Endothelial cell of umbilical vein (primary cell): ENCODE measurements at regions not wholly inside any gene's neighbourhood (a gene's known extent, or its start where the extent isn't known, plus 50 kb on each side); places are given as distances from the start of the nearest gene placed in this dataset.

ENCODE experiments used
- BruUV-seq: library from RNA; stranded (reverse); fragments of 400-500 nt; replicated peaks from 2 replicates; lab custom pipeline; 2021; lab: Mats Ljungman, UMichigan
- CTCF ChIA-PET: fragments of 300-600, 350-600 bp; sonication (Branson Sonifier 250); formaldehyde crosslinking; loops from one replicate; lab custom pipeline; 2021; ENCODE audit warnings: antibody characterized with exemption, inconsistent platforms; lab: Charles Lee
- POLR2A ChIA-PET: fragments of 300-600, 350-600 bp; sonication (Branson Sonifier 250); formaldehyde crosslinking; loops from one replicate; lab custom pipeline; 2021; ENCODE audit warnings: antibody characterized with exemption, inconsistent platforms; lab: Charles Lee
- DNase-seq: peaks from one replicate; pipeline ENCODE4 v3.0.0-alpha.2; 2011; ENCODE audit warnings: low read depth, low spot score
- FAIRE-seq: peaks from 2 replicates; lab custom pipeline; 2011; peaks lifted over from hg19 to GRCh38; lab: Jason Lieb, UNC
- H2AFZ ChIP-seq: 2 replicates; pipeline ENCODE4 v1.6.0; 2012; ENCODE audit warnings: low read depth, low read length, control low read depth, inconsistent platforms
- H3K27ac ChIP-seq: 2 replicates; pipeline ENCODE4 v1.5.1; 2011; ENCODE audit warnings: low read depth, mild to moderate bottlenecking, control low read depth, low read length, moderate library complexity; ENCODE audit not compliant: insufficient read depth
- H3K27me3 ChIP-seq, 2 experiments: 2 replicates each; pipeline versions ENCODE4 v1.6.0 to v1.6.1; 2011; ENCODE audit warnings: low read length in 2 of 2, mixed read lengths in 1 of 2; ENCODE audit not compliant: control insufficient read depth in 2 of 2, insufficient read depth in 2 of 2
- H3K36me3 ChIP-seq, 2 experiments: 2 replicates in 1 of 2; 3 replicates in 1 of 2; pipeline ENCODE4 v1.5.1; 2011; ENCODE audit warnings: low read length in 2 of 2, mild to moderate bottlenecking in 1 of 2, moderate library complexity in 1 of 2; ENCODE audit not compliant: control insufficient read depth in 2 of 2, insufficient read depth in 2 of 2; ENCODE audit errors: extremely low read depth in 1 of 2
- H3K4me1 ChIP-seq: 3 replicates; pipeline ENCODE4 v1.5.1; 2011; ENCODE audit warnings: mild to moderate bottlenecking, low read length; ENCODE audit not compliant: control insufficient read depth, insufficient read depth; ENCODE audit errors: extremely low read depth
- H3K4me2 ChIP-seq: 2 replicates; pipeline ENCODE4 v1.6.1; 2011; ENCODE audit warnings: low read length, control low read depth, mixed read lengths; ENCODE audit not compliant: insufficient read depth
- H3K4me3 ChIP-seq, 3 experiments: fragments of 200-600 bp in 1 of 3; sonication (generic), shearing (Covaris generic) in 1 of 3; replicated peaks in 1 of 3; 2 replicates each; pipeline ENCODE4 v1.5.1; 2011 to 2016; ENCODE audit warnings: control low read depth in 3 of 3, low read length in 3 of 3, mild to moderate bottlenecking in 2 of 3, inconsistent platforms in 1 of 3, low read depth in 1 of 3, moderate library complexity in 1 of 3; ENCODE audit not compliant: insufficient read depth in 1 of 3
- H3K79me2 ChIP-seq: 2 replicates; pipeline ENCODE4 v1.6.0; 2012; ENCODE audit warnings: low read length, inconsistent platforms; ENCODE audit not compliant: control insufficient read depth, insufficient read depth
- H3K9ac ChIP-seq: replicated peaks from 2 replicates; pipeline ENCODE3; 2011; ENCODE audit warnings: low read length, control low read depth; ENCODE audit not compliant: insufficient read depth; ENCODE audit errors: extremely low read depth
- H3K9me1 ChIP-seq: replicated peaks from 3 replicates; pipeline ENCODE4 v1.6.0; 2011; ENCODE audit warnings: mild to moderate bottlenecking, low read length; ENCODE audit not compliant: control insufficient read depth, insufficient read depth; ENCODE audit errors: extremely low read depth
- H3K9me3 ChIP-seq: replicated peaks from 2 replicates; pipeline ENCODE4 v1.5.1; 2012; ENCODE audit warnings: low read length, inconsistent platforms; ENCODE audit not compliant: control insufficient read depth, insufficient read depth
- H4K20me1 ChIP-seq: replicated peaks from 2 replicates; pipeline ENCODE3; 2011; ENCODE audit warnings: mild to moderate bottlenecking, low read length; ENCODE audit not compliant: control insufficient read depth, insufficient read depth; ENCODE audit errors: extremely low read depth
- CTCF ChIP-seq, 2 donors: IDR thresholded peaks; 1 replicate in 1 of 2; 2 replicates in 1 of 2; pipeline ENCODE4 v1.5.1; 2011; ENCODE audit warnings: low read length in 2 of 2, mild to moderate bottlenecking in 2 of 2, moderate library complexity in 2 of 2, control low read depth in 1 of 2, inconsistent platforms in 1 of 2, low read depth in 1 of 2; ENCODE audit not compliant: insufficient read depth in 1 of 2; ENCODE audit errors: extremely low read depth in 1 of 2
- EZH2 ChIP-seq: IDR thresholded peaks from 2 replicates; pipeline ENCODE4 v1.6.1; 2012; ENCODE audit warnings: borderline replicate concordance, low read depth, mild to moderate bottlenecking, moderate library complexity, low read length, inconsistent platforms; ENCODE audit not compliant: severe bottlenecking
- FOS ChIP-seq: IDR thresholded peaks from 2 replicates; pipeline ENCODE4 v1.6.1; 2011; ENCODE audit warnings: mild to moderate bottlenecking, low read length, moderate library complexity, borderline replicate concordance; ENCODE audit not compliant: insufficient read depth
- GATA2 ChIP-seq: IDR thresholded peaks from 2 replicates; pipeline ENCODE4 v1.7.0; 2011; ENCODE audit warnings: low read depth, mild to moderate bottlenecking, moderate library complexity, mixed read lengths, low read length; ENCODE audit not compliant: insufficient read length, insufficient read depth
- JUN ChIP-seq: IDR thresholded peaks from 2 replicates; pipeline ENCODE4 v1.6.1; 2011; ENCODE audit warnings: borderline replicate concordance, low read depth; ENCODE audit not compliant: insufficient read length, insufficient read depth
- MYC ChIP-seq: IDR thresholded peaks from one replicate; pipeline ENCODE4 v1.6.1; 2011; ENCODE audit warnings: mild to moderate bottlenecking, low read depth, low read length
- POLR2A ChIP-seq: IDR thresholded peaks from 2 replicates; pipeline ENCODE4 v1.6.1; 2012; ENCODE audit warnings: low read depth, mild to moderate bottlenecking, control low read depth, low read length
- POLR2AphosphoS5 ChIP-seq: IDR thresholded peaks from 2 replicates; pipeline ENCODE4 v1.6.1; 2012; ENCODE audit warnings: low read depth, mild to moderate bottlenecking, control low read depth, low read length, moderate library complexity; ENCODE audit not compliant: insufficient read depth
- dilution Hi-C: fragments of 300-500 bp; cut with MboI; formaldehyde crosslinking; loops from one replicate; pipeline ENCODE4 v1.15.0; 2019; ENCODE audit warnings: low sequenced_read_pairs; ENCODE audit not compliant: extremely low pct_ligation_motif_present
- intact Hi-C: fragments of 100-400 bp; cut with micrococcal nuclease; formaldehyde crosslinking; loops from one replicate; pipeline ENCODE4 v1.10.0; 2022
- TF ChIP-seq, protein P1 (sequence below): IDR thresholded peaks from 2 replicates; pipeline ENCODE4 v1.6.1; 2011; ENCODE audit not compliant: insufficient read depth, insufficient read length

DNA sequence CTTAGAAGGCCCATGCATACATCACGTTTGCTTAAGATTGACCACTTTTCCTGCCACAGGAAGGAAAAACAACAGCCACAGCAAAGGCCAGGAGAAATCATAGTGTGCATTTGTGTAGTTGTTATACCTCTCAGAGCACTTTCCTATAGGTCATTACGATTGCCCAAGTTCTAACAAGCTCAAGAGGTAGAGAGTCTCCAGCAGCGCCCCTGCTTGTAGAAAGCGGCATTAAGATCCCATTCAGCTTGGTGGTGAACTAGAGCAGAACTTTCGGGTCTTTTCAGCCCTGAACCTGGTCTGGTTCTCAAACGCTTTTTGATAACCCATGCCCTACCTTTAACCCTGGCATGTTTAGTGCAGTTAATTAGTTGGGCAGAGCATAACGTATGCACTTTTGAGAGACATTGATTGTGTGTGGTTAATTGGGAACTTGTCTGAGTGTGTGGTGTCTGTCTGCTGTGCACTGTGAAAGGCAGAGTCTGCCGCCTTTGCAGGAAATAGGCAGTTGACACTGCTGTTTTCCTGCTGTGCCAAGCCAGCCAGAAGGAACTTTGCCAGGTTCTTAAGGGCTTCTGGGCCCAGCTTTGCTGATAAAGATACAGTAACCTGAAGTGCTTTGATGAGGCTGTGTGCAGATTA lies 109.9 kb upstream of the CLMP start:
- Histone ChIP-seq H3K4me2 (no peak overlapping the region), H3K79me2 (no peaks in the 10 kb centered on the region), H3K27ac (no peak overlapping the region), H3K36me3 (no peaks in the 10 kb centered on the region), H3K9me1 (no peaks in the 10 kb centered on the region), H3K4me3 (no peak overlapping the region), H3K27me3 (peaks cover 7 to 10% of the 10 kb centered on the region in 2 experiments), H3K9me3 (no peaks in the 10 kb centered on the region), H3K9ac (no peak overlapping the region), H4K20me1 (no peaks in the 10 kb centered on the region), H2AFZ (no peak overlapping the region), H3K4me1 (peaks cover 17% of the 10 kb centered on the region)
- dilution Hi-C loops (loop anchor here (25.0 kb wide), 1 partner anchor 182 kb away; no protein-coding TSS in a partner anchor), intact Hi-C loops (loop anchor here (5.0 kb wide), 1 partner anchor 252 kb away; no protein-coding TSS in a partner anchor)
- CTCF ChIA-PET: interaction anchor here (0.6 to 2.4 kb wide), 3 partner anchors 13 to 220 kb away, joined by 4 to 9 read pairs (median 5); no protein-coding TSS in a partner anchor
- POLR2A ChIA-PET: no interaction called here
- DNase-seq (no peak), FAIRE-seq (no peak)
- TF ChIP-seq JUN (no peak), MYC (no peak), EZH2 (no peak), POLR2AphosphoS5 (no peak)
- TF ChIP-seq, protein P1, sequence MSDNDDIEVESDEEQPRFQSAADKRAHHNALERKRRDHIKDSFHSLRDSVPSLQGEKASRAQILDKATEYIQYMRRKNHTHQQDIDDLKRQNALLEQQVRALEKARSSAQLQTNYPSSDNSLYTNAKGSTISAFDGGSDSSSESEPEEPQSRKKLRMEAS: no peak
- no TSS peak for BruUV-seq

DNA sequence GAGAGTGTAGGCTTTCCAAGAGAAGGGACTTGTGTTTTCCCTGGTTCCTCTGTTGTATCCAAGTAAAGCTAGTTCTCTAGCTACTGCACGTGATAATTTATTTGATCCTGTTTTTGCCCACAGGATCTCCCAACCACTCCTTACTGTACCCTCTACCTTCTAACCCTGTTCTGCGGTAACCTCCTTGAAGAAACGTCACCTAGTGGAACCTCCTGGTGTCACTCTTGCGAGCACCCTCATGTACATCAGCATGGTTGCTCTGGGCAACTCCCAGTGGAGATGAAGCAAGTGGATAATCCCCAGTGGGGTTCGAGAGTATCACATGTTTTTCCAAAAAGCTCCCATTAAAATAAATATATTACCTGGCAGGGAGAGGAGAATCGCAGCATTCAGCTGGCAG lies 108.9 kb upstream of the CLMP start:
- no peak for FAIRE-seq
- dilution Hi-C loops (loop anchor here (25.0 kb wide), 1 partner anchor 183 kb away; no protein-coding TSS in a partner anchor), intact Hi-C loops (loop anchor here (5.0 kb wide), 1 partner anchor 253 kb away; no protein-coding TSS in a partner anchor)
- H3K4me2 ChIP-seq: no peak overlapping the region
- H3K9me3 ChIP-seq: no peaks in the 10 kb centered on the region
- no peak for TF ChIP-seq POLR2AphosphoS5
- TF ChIP-seq, protein P1: no peak
- TF ChIP-seq POLR2A: no peak
- no peak for TF ChIP-seq FOS
- no peak for TF ChIP-seq GATA2
- TF ChIP-seq CTCF (IDR thresholded peaks at IDR 0.05; ENCODE audit: extremely low read depth in 1 of 2, insufficient read depth in 1 of 2, low read depth in 1 of 2, low read length in 2 of 2): no peak
- TF ChIP-seq JUN: no peak
- TF ChIP-seq MYC: no peak
- TF ChIP-seq EZH2: no peak
- BruUV-seq: no TSS peak
- no peak overlapping the region for H3K4me3 ChIP-seq
- no peaks in the 10 kb centered on the region for H3K36me3 ChIP-seq
- H3K27ac ChIP-seq: no peak overlapping the region
- POLR2A ChIA-PET: no interaction called here
- CTCF ChIA-PET: interaction anchor here (1.0 to 2.4 kb wide), 4 partner anchors 11 to 174 kb away, joined by 3 to 9 read pairs (median 7); no protein-coding TSS in a partner anchor
- no peaks in the 10 kb centered on the region for H3K9me1 ChIP-seq
- no peak overlapping the region for H2AFZ ChIP-seq
- peaks cover 17% of the 10 kb centered on the region for H3K4me1 ChIP-seq
- no peaks in the 10 kb centered on the region for H4K20me1 ChIP-seq
- H3K9ac ChIP-seq: no peak overlapping the region
- DNase-seq: no peak
- peaks cover 4 to 8% of the 10 kb centered on the region in 2 experiments for H3K27me3 ChIP-seq
- H3K79me2 ChIP-seq: no peaks in the 10 kb centered on the region
